Endothelial cell (in vitro differentiated cells): ENCODE measurements at regions not wholly inside any gene's neighbourhood (a gene's known extent, or its start where the extent isn't known, plus 50 kb on each side); places are given as distances from the start of the nearest gene placed in this dataset.
"Not testable (repeated sequence)": the region's sequence is repeated elsewhere in the genome, so short reads cannot be mapped to it uniquely, and the experiment has no call there.

Experiments
- DNase-seq: peaks from one replicate; pipeline ENCODE4 v3.0.0; 2021; ENCODE audit warnings: low spot score
- H3K27ac Mint-ChIP-seq: one replicate; pipeline ENCODE4 v1.8.0; 2021; ENCODE audit warnings: mixed read lengths, inconsistent platforms; ENCODE audit not compliant: unreplicated experiment
- H3K27me3 Mint-ChIP-seq: one replicate; pipeline ENCODE4 v1.8.0; 2021; ENCODE audit warnings: mild to moderate bottlenecking, moderate library complexity, mixed read lengths, inconsistent platforms; ENCODE audit not compliant: unreplicated experiment
- H3K36me3 Mint-ChIP-seq: one replicate; pipeline ENCODE4 v1.8.0; 2021; ENCODE audit warnings: mild to moderate bottlenecking, low read depth, mixed read lengths, inconsistent platforms; ENCODE audit not compliant: unreplicated experiment
- H3K4me1 Mint-ChIP-seq: one replicate; pipeline ENCODE4 v1.8.0; 2021; ENCODE audit warnings: mild to moderate bottlenecking, mixed read lengths, inconsistent platforms; ENCODE audit not compliant: unreplicated experiment
- H3K4me3 Mint-ChIP-seq: one replicate; pipeline ENCODE4 v1.8.0; 2021; ENCODE audit warnings: mild to moderate bottlenecking, mixed read lengths, inconsistent platforms; ENCODE audit not compliant: unreplicated experiment
- H3K9me3 Mint-ChIP-seq: one replicate; pipeline ENCODE4 v1.8.0; 2021; ENCODE audit warnings: mixed read lengths, inconsistent platforms; ENCODE audit not compliant: unreplicated experiment
- TF ChIP-seq, protein P1 (sequence below): fragments of 200-600 bp; sonication (generic); IDR thresholded peaks from one replicate; pipeline ENCODE4 v1.5.0; 2021; ENCODE audit warnings: antibody characterized with exemption; ENCODE audit not compliant: unreplicated experiment

DNA sequence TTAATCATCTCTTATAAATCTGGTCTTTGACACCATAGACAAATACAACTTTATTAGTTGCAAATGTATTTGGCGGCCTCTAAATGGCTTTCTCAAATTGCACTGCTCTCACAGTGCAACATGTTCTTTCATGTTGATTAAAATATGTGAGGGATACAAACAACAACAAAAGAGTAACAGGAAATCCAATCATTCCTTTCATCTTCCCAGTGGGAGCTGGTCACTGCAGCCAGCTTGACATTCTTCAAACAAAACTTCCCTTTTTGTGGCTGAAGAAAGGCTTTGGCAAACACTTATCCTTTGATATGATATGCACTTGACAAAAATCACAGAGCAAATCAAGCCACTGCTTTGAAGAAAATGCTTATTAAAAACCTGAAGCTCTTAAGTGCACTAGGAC lies 973.6 kb downstream of the EPHA3 start:
- Mint-ChIP-seq H3K36me3 (no peaks in the 10 kb centered on the region), H3K4me1 (peaks cover 19% of the 10 kb centered on the region), H3K9me3 (no peaks in the 10 kb centered on the region), H3K4me3 (no peak overlapping the region), H3K27ac (no peak overlapping the region), H3K27me3 (peaks cover 1% of the 10 kb centered on the region)
- no peak for DNase-seq
- TF ChIP-seq, protein P1, sequence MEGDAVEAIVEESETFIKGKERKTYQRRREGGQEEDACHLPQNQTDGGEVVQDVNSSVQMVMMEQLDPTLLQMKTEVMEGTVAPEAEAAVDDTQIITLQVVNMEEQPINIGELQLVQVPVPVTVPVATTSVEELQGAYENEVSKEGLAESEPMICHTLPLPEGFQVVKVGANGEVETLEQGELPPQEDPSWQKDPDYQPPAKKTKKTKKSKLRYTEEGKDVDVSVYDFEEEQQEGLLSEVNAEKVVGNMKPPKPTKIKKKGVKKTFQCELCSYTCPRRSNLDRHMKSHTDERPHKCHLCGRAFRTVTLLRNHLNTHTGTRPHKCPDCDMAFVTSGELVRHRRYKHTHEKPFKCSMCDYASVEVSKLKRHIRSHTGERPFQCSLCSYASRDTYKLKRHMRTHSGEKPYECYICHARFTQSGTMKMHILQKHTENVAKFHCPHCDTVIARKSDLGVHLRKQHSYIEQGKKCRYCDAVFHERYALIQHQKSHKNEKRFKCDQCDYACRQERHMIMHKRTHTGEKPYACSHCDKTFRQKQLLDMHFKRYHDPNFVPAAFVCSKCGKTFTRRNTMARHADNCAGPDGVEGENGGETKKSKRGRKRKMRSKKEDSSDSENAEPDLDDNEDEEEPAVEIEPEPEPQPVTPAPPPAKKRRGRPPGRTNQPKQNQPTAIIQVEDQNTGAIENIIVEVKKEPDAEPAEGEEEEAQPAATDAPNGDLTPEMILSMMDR, result no peak

DNA sequence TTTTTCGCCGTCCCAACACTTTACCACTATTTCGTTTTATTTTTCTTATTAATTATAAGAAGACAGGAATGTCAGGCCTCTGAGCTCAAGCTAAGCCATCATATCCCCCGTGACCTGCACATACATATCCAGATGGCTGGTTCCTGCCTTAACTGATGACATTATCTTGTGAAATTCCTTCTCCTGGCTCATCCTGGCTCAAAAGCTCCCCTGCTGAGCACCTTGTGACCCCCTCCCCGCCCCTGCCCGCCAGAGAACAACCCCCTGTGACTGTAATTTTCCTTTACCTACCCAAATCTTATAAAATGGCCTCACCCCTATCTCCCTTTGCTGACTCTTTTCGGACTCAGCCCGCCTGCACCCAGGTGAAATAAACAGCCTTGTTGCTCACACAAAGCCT lies 978.9 kb downstream of the EPHA3 start:
- not testable (repeated sequence) for H3K4me3 Mint-ChIP-seq, H3K27ac Mint-ChIP-seq, H3K9me3 Mint-ChIP-seq, H3K27me3 Mint-ChIP-seq, H3K36me3 Mint-ChIP-seq, DNase-seq
- peaks cover 14% of the 10 kb centered on the region for H3K4me1 Mint-ChIP-seq

DNA sequence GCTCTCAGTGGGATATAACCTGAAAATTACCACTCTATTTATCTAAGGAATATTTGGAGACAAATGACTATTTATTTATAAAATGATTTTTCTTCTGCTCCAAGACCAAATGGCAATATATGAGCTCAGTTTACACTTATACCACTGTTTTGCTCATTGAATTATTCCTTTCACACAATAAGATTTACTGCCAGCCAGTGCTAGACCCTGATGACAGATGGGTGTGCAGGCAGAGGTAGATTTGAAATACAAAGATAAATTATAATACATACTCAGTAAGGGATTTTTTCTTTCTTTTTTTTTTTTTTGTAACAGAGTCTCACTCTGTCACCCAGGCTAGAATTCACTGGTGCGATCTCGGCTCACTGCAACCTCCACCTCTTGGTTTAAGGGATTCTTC lies 980.3 kb downstream of the EPHA3 start:
- no peak for DNase-seq
- Mint-ChIP-seq H3K4me1 (no peaks in the 10 kb centered on the region), H3K4me3 (no peak overlapping the region), H3K9me3 (no peaks in the 10 kb centered on the region), H3K27ac (no peak overlapping the region), H3K36me3 (no peaks in the 10 kb centered on the region), H3K27me3 (no peaks in the 10 kb centered on the region)
- TF ChIP-seq, protein P1, result no peak

DNA sequence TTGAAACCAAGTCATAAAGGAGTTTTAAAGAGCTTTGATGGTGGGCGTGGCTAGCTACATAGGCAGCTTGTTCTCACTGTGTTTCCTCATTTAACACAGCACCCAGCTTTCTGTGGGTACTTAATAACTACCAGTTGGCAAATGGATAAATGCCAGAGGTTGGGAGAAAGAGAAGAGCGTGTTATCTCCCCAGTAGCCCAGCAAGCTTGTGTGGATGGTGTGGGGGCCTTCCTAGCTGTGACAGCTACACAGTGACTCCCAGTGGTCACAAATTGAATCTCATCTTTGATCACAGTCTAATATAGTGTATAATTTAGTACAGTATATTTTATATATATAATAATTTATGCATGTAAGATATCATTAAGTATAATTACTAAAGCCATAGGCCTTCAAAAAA lies 984.1 kb downstream of the EPHA3 start:
- Mint-ChIP-seq H3K9me3 (no peaks in the 10 kb centered on the region), H3K27ac (no peak overlapping the region), H3K4me3 (no peak overlapping the region), H3K27me3 (no peaks in the 10 kb centered on the region), H3K4me1 (no peaks in the 10 kb centered on the region), H3K36me3 (no peaks in the 10 kb centered on the region)
- peak; percentile 37 for DNase-seq
- TF ChIP-seq, protein P1, result peak; percentile 72

DNA sequence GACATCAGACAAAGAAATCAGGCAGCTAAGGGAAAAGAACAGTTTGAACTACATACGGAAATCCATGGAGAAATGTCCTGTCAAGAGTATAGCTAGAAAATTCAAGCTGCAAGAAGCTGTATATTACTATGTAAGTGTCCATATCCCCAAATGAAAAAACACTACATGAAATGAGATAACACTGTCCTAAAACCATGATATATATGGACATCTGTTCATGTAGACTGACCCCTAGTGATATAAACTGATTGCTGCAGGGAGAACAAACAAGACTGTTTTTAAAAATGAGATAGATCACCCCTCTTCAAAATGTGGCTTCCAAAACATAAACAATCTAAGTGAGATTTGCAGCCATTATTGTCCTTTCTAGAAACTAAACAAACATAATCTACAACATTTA lies 985.6 kb downstream of the EPHA3 start:
- Mint-ChIP-seq H3K4me3 (no peak overlapping the region), H3K9me3 (no peaks in the 10 kb centered on the region), H3K4me1 (no peaks in the 10 kb centered on the region), H3K27ac (no peak overlapping the region), H3K27me3 (no peaks in the 10 kb centered on the region), H3K36me3 (no peaks in the 10 kb centered on the region)
- DNase-seq, result no peak
- TF ChIP-seq, protein P1, result peak; percentile 56

DNA sequence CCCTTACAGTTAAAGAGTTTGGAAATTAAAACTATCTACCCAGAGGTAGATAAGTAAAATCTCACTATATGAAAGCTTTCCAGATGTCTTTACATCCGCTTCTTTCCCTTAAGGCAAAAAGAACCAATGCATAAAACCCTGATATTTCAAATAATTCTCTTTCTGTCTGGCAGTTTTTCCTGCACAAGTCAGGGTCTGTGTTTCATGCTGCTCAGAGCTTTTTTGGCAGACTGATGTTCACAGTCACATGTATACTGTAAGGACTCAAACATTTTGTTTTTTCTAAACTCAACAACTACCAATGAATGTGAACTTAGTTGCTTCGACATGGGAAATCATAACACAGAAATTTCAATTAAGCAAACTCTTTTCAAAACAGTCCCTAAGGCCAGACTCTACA lies 988.4 kb downstream of the EPHA3 start:
- Mint-ChIP-seq H3K36me3 (no peaks in the 10 kb centered on the region), H3K9me3 (no peaks in the 10 kb centered on the region), H3K27ac (no peak overlapping the region), H3K4me3 (no peak overlapping the region), H3K27me3 (no peaks in the 10 kb centered on the region), H3K4me1 (no peaks in the 10 kb centered on the region)
- TF ChIP-seq, protein P1, result no peak
- DNase-seq, result no peak
